K562 (cell line): ENCODE measurements at regions not wholly inside any gene's neighbourhood (a gene's known extent, or its start where the extent isn't known, plus 50 kb on each side); places are given as distances from the start of the nearest gene placed in this dataset.

Experiments
- BHLHE40 ChIP-seq: IDR thresholded peaks from 2 replicates; pipeline ENCODE4 v1.6.1; 2011; ENCODE audit warnings: low read length, improper control_type of control experiment
- ELF4 ChIP-seq: fragments of 450-650 bp; formaldehyde crosslinking; IDR thresholded peaks from 2 replicates; pipeline ENCODE4 v1.4.0; 2022; ENCODE audit warnings: missing genetic modification characterization
- KLF10 ChIP-seq: fragments of 250-450 bp; sonication (Bioruptor Pico); IDR thresholded peaks from 2 replicates; pipeline ENCODE4 v1.6.1; 2021; ENCODE audit warnings: matching md5 sums
- NR4A1 ChIP-seq, 2 experiments: fragments of 250-450 bp in 1 of 2; fragments of 450-650 bp in 1 of 2; sonication (Bioruptor Pico) in 1 of 2; IDR thresholded peaks; 2 replicates each; pipeline versions ENCODE4 v1.4.0 to v1.6.1; 2016 to 2020; ENCODE audit warnings: mild to moderate bottlenecking in 2 of 2, missing compliant biosample characterization in 1 of 2, missing genetic modification characterization in 1 of 2, moderate library complexity in 1 of 2
- NUFIP1 ChIP-seq: fragments of 450-650 bp; IDR thresholded peaks from 2 replicates; pipeline ENCODE4 v1.6.1; 2018; ENCODE audit not compliant: partially characterized antibody
- SMAD3 ChIP-seq: fragments of 450-650 bp; formaldehyde crosslinking; conservative IDR thresholded peaks from 2 replicates; pipeline ENCODE4 v1.4.0; 2020; ENCODE audit warnings: mild to moderate bottlenecking
- SMARCC2 ChIP-seq: fragments of 450-650 bp; IDR thresholded peaks from 2 replicates; pipeline ENCODE4 v1.6.1; 2017; ENCODE audit warnings: antibody characterized with exemption, moderate library complexity, mild to moderate bottlenecking, low read depth
- TAF1 ChIP-seq: IDR thresholded peaks from 2 replicates; pipeline ENCODE4 v1.6.1; 2011; ENCODE audit warnings: mild to moderate bottlenecking, low read length, moderate library complexity; ENCODE audit not compliant: insufficient read depth, control insufficient read depth, severe bottlenecking; ENCODE audit errors: extremely low read depth
- ZBTB8A ChIP-seq: fragments of 450-650 bp; IDR thresholded peaks from 2 replicates; pipeline ENCODE4 v1.6.1; 2018; ENCODE audit warnings: mild to moderate bottlenecking, moderate library complexity; ENCODE audit not compliant: partially characterized antibody
- ZC3H11A ChIP-seq: IDR thresholded peaks from 2 replicates; pipeline ENCODE4 v1.6.1; 2012; ENCODE audit warnings: low read depth, low read length, improper control_type of control experiment
- TF ChIP-seq, protein P1 (sequence below), 2 experiments: IDR thresholded peaks; 2 replicates each; pipeline ENCODE4 v1.6.1; 2012; ENCODE audit warnings: improper control_type of control experiment in 2 of 2, low read depth in 2 of 2, low read length in 2 of 2, borderline replicate concordance in 1 of 2
- TF ChIP-seq, protein P2 (sequence below): fragments of 250-450 bp; sonication (Bioruptor Pico); IDR thresholded peaks from 2 replicates; pipeline ENCODE4 v1.4.0; 2020; ENCODE audit warnings: mild to moderate bottlenecking, moderate library complexity, borderline replicate concordance
- TF ChIP-seq, protein P3 (sequence below), 3 experiments: IDR thresholded peaks in 2 of 3; conservative IDR thresholded peaks in 1 of 3; 2 replicates each; pipeline ENCODE4 v1.5.1; 2011 to 2012; ENCODE audit warnings: low read length in 3 of 3, mild to moderate bottlenecking in 3 of 3, control low read depth in 2 of 3, improper control_type of control experiment in 1 of 3, inconsistent platforms in 1 of 3, low read depth in 1 of 3, mixed read lengths in 1 of 3, moderate library complexity in 1 of 3; ENCODE audit not compliant: insufficient read depth in 2 of 3

DNA sequence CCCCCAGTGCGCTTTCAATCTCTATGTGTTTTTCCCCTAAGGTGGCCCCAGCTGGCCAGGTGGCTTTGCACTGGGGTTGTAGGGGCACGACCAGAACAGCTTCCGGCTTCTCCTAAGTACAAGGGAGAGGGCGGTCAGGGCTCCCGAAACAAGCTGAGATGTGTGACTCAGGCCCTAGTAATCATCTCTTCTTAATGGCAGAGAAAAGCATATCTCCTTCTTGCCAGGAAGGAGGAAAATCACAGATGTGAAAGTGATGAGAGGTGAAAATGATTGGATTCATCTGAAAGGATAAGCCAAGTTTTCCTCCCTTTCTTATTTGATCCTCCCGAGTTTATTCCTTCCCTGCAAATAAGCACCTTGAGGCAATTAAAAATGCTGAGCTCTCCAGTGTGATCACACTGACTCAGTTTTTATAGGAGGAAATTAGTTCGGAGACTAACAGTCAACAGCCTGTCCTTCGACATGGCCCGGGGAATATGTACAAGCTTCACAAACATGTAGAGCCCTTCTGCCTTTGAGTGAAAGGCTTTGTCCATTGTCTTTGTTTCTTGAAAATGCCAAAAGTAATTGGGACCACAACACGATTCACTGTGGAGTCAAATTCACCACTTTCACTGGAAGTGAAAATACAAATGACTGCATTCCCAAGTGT is 514.8 kb downstream of the PSAT1 start:
- TF ChIP-seq SMARCC2 (no peak), SMAD3 (CRISPR knock-in tag) (no peak), ZBTB8A (no peak), BHLHE40 (no peak), NUFIP1 (no peak), ELF4 (CRISPR knock-in tag) (no peak), KLF10 (CRISPR knock-in tag) (no peak), ZC3H11A (no peak), NR4A1 (CRISPR knock-in tag; IDR thresholded peaks at IDR 0.05) (no peak), NR4A1 (tag; IDR thresholded peaks at IDR 0.05) (no peak), TAF1 (no peak)
- TF ChIP-seq, protein P1, sequence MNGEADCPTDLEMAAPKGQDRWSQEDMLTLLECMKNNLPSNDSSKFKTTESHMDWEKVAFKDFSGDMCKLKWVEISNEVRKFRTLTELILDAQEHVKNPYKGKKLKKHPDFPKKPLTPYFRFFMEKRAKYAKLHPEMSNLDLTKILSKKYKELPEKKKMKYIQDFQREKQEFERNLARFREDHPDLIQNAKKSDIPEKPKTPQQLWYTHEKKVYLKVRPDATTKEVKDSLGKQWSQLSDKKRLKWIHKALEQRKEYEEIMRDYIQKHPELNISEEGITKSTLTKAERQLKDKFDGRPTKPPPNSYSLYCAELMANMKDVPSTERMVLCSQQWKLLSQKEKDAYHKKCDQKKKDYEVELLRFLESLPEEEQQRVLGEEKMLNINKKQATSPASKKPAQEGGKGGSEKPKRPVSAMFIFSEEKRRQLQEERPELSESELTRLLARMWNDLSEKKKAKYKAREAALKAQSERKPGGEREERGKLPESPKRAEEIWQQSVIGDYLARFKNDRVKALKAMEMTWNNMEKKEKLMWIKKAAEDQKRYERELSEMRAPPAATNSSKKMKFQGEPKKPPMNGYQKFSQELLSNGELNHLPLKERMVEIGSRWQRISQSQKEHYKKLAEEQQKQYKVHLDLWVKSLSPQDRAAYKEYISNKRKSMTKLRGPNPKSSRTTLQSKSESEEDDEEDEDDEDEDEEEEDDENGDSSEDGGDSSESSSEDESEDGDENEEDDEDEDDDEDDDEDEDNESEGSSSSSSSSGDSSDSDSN (IDR thresholded peaks at IDR 0.05; ENCODE audit: borderline replicate concordance in 1 of 2, low read depth in 2 of 2, low read length in 2 of 2): no peak
- TF ChIP-seq, protein P2, sequence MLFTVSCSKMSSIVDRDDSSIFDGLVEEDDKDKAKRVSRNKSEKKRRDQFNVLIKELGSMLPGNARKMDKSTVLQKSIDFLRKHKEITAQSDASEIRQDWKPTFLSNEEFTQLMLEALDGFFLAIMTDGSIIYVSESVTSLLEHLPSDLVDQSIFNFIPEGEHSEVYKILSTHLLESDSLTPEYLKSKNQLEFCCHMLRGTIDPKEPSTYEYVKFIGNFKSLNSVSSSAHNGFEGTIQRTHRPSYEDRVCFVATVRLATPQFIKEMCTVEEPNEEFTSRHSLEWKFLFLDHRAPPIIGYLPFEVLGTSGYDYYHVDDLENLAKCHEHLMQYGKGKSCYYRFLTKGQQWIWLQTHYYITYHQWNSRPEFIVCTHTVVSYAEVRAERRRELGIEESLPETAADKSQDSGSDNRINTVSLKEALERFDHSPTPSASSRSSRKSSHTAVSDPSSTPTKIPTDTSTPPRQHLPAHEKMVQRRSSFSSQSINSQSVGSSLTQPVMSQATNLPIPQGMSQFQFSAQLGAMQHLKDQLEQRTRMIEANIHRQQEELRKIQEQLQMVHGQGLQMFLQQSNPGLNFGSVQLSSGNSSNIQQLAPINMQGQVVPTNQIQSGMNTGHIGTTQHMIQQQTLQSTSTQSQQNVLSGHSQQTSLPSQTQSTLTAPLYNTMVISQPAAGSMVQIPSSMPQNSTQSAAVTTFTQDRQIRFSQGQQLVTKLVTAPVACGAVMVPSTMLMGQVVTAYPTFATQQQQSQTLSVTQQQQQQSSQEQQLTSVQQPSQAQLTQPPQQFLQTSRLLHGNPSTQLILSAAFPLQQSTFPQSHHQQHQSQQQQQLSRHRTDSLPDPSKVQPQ: no peak
- TF ChIP-seq, protein P3, sequence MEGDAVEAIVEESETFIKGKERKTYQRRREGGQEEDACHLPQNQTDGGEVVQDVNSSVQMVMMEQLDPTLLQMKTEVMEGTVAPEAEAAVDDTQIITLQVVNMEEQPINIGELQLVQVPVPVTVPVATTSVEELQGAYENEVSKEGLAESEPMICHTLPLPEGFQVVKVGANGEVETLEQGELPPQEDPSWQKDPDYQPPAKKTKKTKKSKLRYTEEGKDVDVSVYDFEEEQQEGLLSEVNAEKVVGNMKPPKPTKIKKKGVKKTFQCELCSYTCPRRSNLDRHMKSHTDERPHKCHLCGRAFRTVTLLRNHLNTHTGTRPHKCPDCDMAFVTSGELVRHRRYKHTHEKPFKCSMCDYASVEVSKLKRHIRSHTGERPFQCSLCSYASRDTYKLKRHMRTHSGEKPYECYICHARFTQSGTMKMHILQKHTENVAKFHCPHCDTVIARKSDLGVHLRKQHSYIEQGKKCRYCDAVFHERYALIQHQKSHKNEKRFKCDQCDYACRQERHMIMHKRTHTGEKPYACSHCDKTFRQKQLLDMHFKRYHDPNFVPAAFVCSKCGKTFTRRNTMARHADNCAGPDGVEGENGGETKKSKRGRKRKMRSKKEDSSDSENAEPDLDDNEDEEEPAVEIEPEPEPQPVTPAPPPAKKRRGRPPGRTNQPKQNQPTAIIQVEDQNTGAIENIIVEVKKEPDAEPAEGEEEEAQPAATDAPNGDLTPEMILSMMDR (IDR thresholded peaks at IDR 0.05 in 2 of 3, conservative IDR thresholded peaks at IDR 0.05 in 1 of 3; ENCODE audit: insufficient read depth in 2 of 3, low read depth in 1 of 3, low read length in 3 of 3): no peak
